GM23338 (cell line): ENCODE measurements at regions not wholly inside any gene's neighbourhood (a gene's known extent, or its start where the extent isn't known, plus 50 kb on each side); places are given as distances from the start of the nearest gene placed in this dataset.

Experiments
- ATAC-seq: fragments of 200-7000 bp; cut with Tn5 transposase; 3 replicates; pipeline ENCODE4 v1.9.1; 2020
- DNase-seq: peaks from one replicate; pipeline ENCODE4 v3.0.0-alpha.2; 2015; ENCODE audit warnings: low spot score
- H2AFZ ChIP-seq: fragments of 200-600 bp; sonication (generic); 2 replicates; pipeline ENCODE4 v1.8.0; 2016; ENCODE audit warnings: antibody characterized with exemption, mild to moderate bottlenecking, moderate library complexity
- H3F3A ChIP-seq: fragments of 200-600 bp; sonication (generic); replicated peaks from 2 replicates; pipeline ENCODE4 v1.8.0; 2017; ENCODE audit warnings: antibody characterized with exemption, mixed run types, low read depth
- H3K27ac ChIP-seq: fragments of 200-600 bp; sonication (generic); 2 replicates; pipeline ENCODE4 v1.6.1; 2016; ENCODE audit warnings: low read depth
- H3K27me3 ChIP-seq: fragments of 200-600 bp; sonication (generic); 2 replicates; pipeline ENCODE4 v1.8.0; 2016; ENCODE audit warnings: mild to moderate bottlenecking, mixed run types, moderate library complexity; ENCODE audit not compliant: insufficient read depth
- H3K36me3 ChIP-seq: fragments of 200-600 bp; sonication (generic); 2 replicates; pipeline ENCODE4 v1.8.0; 2016; ENCODE audit warnings: mild to moderate bottlenecking; ENCODE audit not compliant: insufficient read depth
- H3K4me1 ChIP-seq: fragments of 200-600 bp; sonication (generic); 2 replicates; pipeline ENCODE4 v1.8.0; 2016; ENCODE audit warnings: mild to moderate bottlenecking, moderate library complexity; ENCODE audit not compliant: insufficient read depth
- H3K4me2 ChIP-seq: fragments of 200-600 bp; sonication (generic); 2 replicates; pipeline ENCODE4 v1.7.1; 2017; ENCODE audit warnings: mixed run types
- H3K4me3 ChIP-seq: fragments of 200-600 bp; sonication (generic); 2 replicates; pipeline ENCODE4 v1.6.1; 2016; ENCODE audit warnings: mixed run types
- H3K79me2 ChIP-seq: fragments of 200-600 bp; sonication (generic); replicated peaks from 2 replicates; pipeline ENCODE4 v1.8.0; 2017; ENCODE audit warnings: mild to moderate bottlenecking; ENCODE audit not compliant: insufficient read depth
- H3K9me2 ChIP-seq: fragments of 200-600 bp; sonication (generic); 2 replicates; pipeline ENCODE4 v1.8.0; 2017; ENCODE audit not compliant: insufficient read depth
- H4K20me1 ChIP-seq: fragments of 200-600 bp; sonication (generic); replicated peaks from 2 replicates; pipeline ENCODE4 v1.8.0; 2017; ENCODE audit warnings: mild to moderate bottlenecking; ENCODE audit not compliant: insufficient read depth
- H3K27ac Mint-ChIP-seq: 2 replicates; pipeline ENCODE4 v1.8.0; 2020; ENCODE audit warnings: inconsistent platforms, mild to moderate bottlenecking, moderate library complexity, mixed read lengths
- H3K27me3 Mint-ChIP-seq: 3 replicates; pipeline ENCODE4 v1.8.0; 2022; ENCODE audit warnings: low read depth, mild to moderate bottlenecking, moderate library complexity, mixed read lengths, inconsistent platforms; ENCODE audit not compliant: insufficient read depth, poor library complexity
- H3K36me3 Mint-ChIP-seq: 3 replicates; pipeline ENCODE4 v1.8.0; 2021; ENCODE audit warnings: low read depth, mild to moderate bottlenecking, inconsistent platforms, moderate library complexity, mixed read lengths
- H3K4me1 Mint-ChIP-seq: 3 replicates; pipeline ENCODE4 v1.8.0; 2020; ENCODE audit warnings: mild to moderate bottlenecking, inconsistent platforms, mixed read lengths
- H3K4me3 Mint-ChIP-seq: 3 replicates; pipeline ENCODE4 v1.8.0; 2021; ENCODE audit warnings: moderate library complexity, mild to moderate bottlenecking, inconsistent platforms, mixed read lengths
- H3K9me3 Mint-ChIP-seq: 3 replicates; pipeline ENCODE4 v1.8.0; 2020; ENCODE audit warnings: moderate library complexity, mild to moderate bottlenecking, inconsistent platforms, mixed read lengths
- CREB1 ChIP-seq: fragments of 250-450 bp; sonication (Bioruptor Pico); IDR thresholded peaks from 2 replicates; pipeline ENCODE4 v1.5.0; 2020; ENCODE audit warnings: low read depth, mild to moderate bottlenecking, moderate library complexity
- ETS1 ChIP-seq: IDR thresholded peaks from 2 replicates; pipeline ENCODE4 v1.6.1; 2016; ENCODE audit warnings: antibody characterized with exemption
- EZH2 ChIP-seq: fragments of 200-600 bp; sonication (generic); IDR thresholded peaks from one replicate; pipeline ENCODE4 v1.8.0; 2017; ENCODE audit warnings: antibody characterized with exemption, mild to moderate bottlenecking, low read depth; ENCODE audit not compliant: unreplicated experiment
- EZH2phosphoT487 ChIP-seq: fragments of 200-600 bp; sonication (generic); IDR thresholded peaks from one replicate; pipeline ENCODE4 v1.8.1; 2018; ENCODE audit warnings: antibody characterized with exemption; ENCODE audit not compliant: unreplicated experiment
- JUNB ChIP-seq: IDR thresholded peaks from one replicate; pipeline ENCODE4 v1.6.1; 2016; ENCODE audit warnings: antibody characterized with exemption; ENCODE audit not compliant: unreplicated experiment
- NANOG ChIP-seq: IDR thresholded peaks from 2 replicates; pipeline ENCODE4 v1.6.1; 2016; ENCODE audit warnings: antibody characterized with exemption, borderline replicate concordance
- POLR2AphosphoS5 ChIP-seq: IDR thresholded peaks from 2 replicates; pipeline ENCODE4 v1.6.1; 2016; ENCODE audit warnings: antibody characterized with exemption, low read depth
- STAT1 ChIP-seq: IDR thresholded peaks from one replicate; pipeline ENCODE4 v1.6.1; 2016; ENCODE audit warnings: antibody characterized with exemption; ENCODE audit not compliant: unreplicated experiment
- ZNF114 ChIP-seq: fragments of 250-450 bp; sonication (Bioruptor Pico); IDR thresholded peaks from 2 replicates; pipeline ENCODE4 v1.5.0; 2020; ENCODE audit warnings: mild to moderate bottlenecking, moderate library complexity
- ZNF331 ChIP-seq: fragments of 250-450 bp; sonication (Bioruptor Pico); IDR thresholded peaks from 2 replicates; pipeline ENCODE4 v1.5.0; 2020; ENCODE audit warnings: low read depth, mild to moderate bottlenecking, moderate library complexity
- ZNF462 ChIP-seq: fragments of 250-450 bp; sonication (Bioruptor Pico); IDR thresholded peaks from 2 replicates; pipeline ENCODE4 v1.5.0; 2020; ENCODE audit warnings: mild to moderate bottlenecking, moderate library complexity
- TF ChIP-seq, protein P1 (sequence below), 2 experiments: fragments of 200-600 bp in 1 of 2; sonication (generic) in 1 of 2; conservative IDR thresholded peaks; 2 replicates each; pipeline versions ENCODE4 v1.5.1 to v1.6.1; 2016 to 2017; ENCODE audit warnings: antibody characterized with exemption in 2 of 2, low read depth in 2 of 2, mild to moderate bottlenecking in 2 of 2, moderate library complexity in 1 of 2

GRCh38 chr11:70007796-70008195, 70.3 kb upstream of the ANO1 start:
- Histone ChIP-seq H3K4me2 (no peak overlapping the region), H3K4me1 (no peaks in the 10 kb centered on the region), H3K9me2 (peaks cover 4% of the 10 kb centered on the region), H3K27ac (no peak overlapping the region), H3K79me2 (no peaks in the 10 kb centered on the region), H3K36me3 (no peaks in the 10 kb centered on the region), H2AFZ (no peak overlapping the region), H4K20me1 (no peaks in the 10 kb centered on the region), H3K4me3 (no peak overlapping the region), H3K27me3 (no peaks in the 10 kb centered on the region), H3F3A (no peaks in the 10 kb centered on the region)
- Mint-ChIP-seq H3K9me3 (no peaks in the 10 kb centered on the region), H3K4me1 (no peaks in the 10 kb centered on the region; the same call in 2 of the 3 replicates), H3K4me3 (no peak overlapping the region), H3K27me3 (peaks cover 9% of the 10 kb centered on the region), H3K27ac (no peak overlapping the region), H3K36me3 (no peaks in the 10 kb centered on the region)
- TF ChIP-seq NANOG (no peak), STAT1 (no peak)
- DNase-seq (no peak), ATAC-seq (no peak)

DNA sequence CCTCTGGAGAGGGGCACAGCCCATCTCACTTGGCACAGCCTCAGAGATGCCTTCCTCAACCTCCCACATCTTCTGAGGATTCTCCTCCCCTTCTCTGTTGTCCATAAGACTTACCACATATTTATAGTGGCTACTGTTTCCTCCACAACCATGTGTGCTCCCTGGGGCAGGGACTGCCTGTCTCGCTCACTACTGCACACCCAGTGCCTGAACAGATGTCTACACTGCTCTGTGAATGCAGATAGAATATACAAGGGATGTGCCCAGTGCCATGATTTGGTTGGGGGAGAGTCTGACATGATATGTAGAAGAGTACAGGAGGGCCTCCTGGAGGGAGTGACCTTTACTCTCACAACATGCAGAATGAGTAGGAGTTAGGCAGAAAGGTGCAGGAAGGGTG, 67.3 kb upstream of the ANO1 start:
- Histone ChIP-seq H3K9me2 (peaks cover 6% of the 10 kb centered on the region), H3K36me3 (no peaks in the 10 kb centered on the region), H2AFZ (no peak overlapping the region), H3F3A (no peaks in the 10 kb centered on the region), H3K27me3 (no peaks in the 10 kb centered on the region), H3K27ac (no peak overlapping the region), H3K4me3 (no peak overlapping the region), H3K79me2 (no peaks in the 10 kb centered on the region), H3K4me1 (no peaks in the 10 kb centered on the region), H3K4me2 (no peak overlapping the region), H4K20me1 (no peaks in the 10 kb centered on the region)
- no peaks in the 10 kb centered on the region for H3K36me3 Mint-ChIP-seq
- H3K4me3 Mint-ChIP-seq = no peak overlapping the region
- ATAC-seq = no peak
- H3K27me3 Mint-ChIP-seq = peaks cover 2% of the 10 kb centered on the region
- no peaks in the 10 kb centered on the region for H3K9me3 Mint-ChIP-seq
- no peak for DNase-seq
- no peak overlapping the region for H3K27ac Mint-ChIP-seq
- no peaks in the 10 kb centered on the region; the same call in 2 of the 3 replicates for H3K4me1 Mint-ChIP-seq
- TF ChIP-seq STAT1 (no peak), EZH2phosphoT487 (no peak), ZNF462 (CRISPR knock-in tag) (no peak), EZH2 (no peak), POLR2AphosphoS5 (no peak), CREB1 (CRISPR knock-in tag) (no peak), ZNF331 (CRISPR knock-in tag) (no peak), JUNB (no peak), NANOG (no peak), ETS1 (no peak), ZNF114 (CRISPR knock-in tag) (no peak)
- TF ChIP-seq, protein P1, sequence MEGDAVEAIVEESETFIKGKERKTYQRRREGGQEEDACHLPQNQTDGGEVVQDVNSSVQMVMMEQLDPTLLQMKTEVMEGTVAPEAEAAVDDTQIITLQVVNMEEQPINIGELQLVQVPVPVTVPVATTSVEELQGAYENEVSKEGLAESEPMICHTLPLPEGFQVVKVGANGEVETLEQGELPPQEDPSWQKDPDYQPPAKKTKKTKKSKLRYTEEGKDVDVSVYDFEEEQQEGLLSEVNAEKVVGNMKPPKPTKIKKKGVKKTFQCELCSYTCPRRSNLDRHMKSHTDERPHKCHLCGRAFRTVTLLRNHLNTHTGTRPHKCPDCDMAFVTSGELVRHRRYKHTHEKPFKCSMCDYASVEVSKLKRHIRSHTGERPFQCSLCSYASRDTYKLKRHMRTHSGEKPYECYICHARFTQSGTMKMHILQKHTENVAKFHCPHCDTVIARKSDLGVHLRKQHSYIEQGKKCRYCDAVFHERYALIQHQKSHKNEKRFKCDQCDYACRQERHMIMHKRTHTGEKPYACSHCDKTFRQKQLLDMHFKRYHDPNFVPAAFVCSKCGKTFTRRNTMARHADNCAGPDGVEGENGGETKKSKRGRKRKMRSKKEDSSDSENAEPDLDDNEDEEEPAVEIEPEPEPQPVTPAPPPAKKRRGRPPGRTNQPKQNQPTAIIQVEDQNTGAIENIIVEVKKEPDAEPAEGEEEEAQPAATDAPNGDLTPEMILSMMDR (conservative IDR thresholded peaks at IDR 0.05; ENCODE audit: low read depth in 2 of 2) = no peak
